OCI-LY1 (cell line): ENCODE measurements at regions not wholly inside any gene's neighbourhood (a gene's known extent, or its start where the extent isn't known, plus 50 kb on each side); places are given as distances from the start of the nearest gene placed in this dataset.

ENCODE experiments used
- EZH2 ChIP-seq: fragments of 200-600 bp; sonication (generic), shearing (Covaris generic); IDR thresholded peaks from 2 replicates; pipeline ENCODE4 v1.8.0; 2017; ENCODE audit warnings: borderline replicate concordance, mixed run types, mild to moderate bottlenecking, antibody characterized with exemption, low read length, moderate library complexity, mixed read lengths
- TF ChIP-seq, protein P1 (sequence below): fragments of 200-600 bp; sonication (generic), shearing (Covaris generic); IDR thresholded peaks from 2 replicates; pipeline ENCODE4 v1.5.1; 2017; ENCODE audit warnings: mild to moderate bottlenecking, antibody characterized with exemption, low read length, moderate library complexity, mixed read lengths

DNA sequence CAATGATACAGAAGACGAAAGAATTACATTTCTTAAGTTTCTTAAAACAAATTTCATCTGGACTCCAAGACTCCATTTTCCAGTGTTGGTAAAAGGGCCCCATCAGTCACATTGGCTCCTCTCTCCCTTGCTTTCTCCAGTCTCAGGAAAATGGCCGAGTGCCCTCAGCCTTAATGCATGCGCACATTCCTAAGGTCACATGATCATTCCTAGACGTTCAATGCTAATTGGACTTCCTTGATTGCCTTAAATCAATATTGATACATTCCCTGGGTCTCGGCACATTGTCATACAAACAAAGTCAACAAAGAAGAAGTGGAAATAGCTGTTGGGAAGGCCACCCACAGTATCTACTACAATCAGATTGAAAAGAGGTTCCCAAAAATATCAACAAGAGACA is 413.6 kb upstream of the GRAMD2B start:
- TF ChIP-seq, protein P1, sequence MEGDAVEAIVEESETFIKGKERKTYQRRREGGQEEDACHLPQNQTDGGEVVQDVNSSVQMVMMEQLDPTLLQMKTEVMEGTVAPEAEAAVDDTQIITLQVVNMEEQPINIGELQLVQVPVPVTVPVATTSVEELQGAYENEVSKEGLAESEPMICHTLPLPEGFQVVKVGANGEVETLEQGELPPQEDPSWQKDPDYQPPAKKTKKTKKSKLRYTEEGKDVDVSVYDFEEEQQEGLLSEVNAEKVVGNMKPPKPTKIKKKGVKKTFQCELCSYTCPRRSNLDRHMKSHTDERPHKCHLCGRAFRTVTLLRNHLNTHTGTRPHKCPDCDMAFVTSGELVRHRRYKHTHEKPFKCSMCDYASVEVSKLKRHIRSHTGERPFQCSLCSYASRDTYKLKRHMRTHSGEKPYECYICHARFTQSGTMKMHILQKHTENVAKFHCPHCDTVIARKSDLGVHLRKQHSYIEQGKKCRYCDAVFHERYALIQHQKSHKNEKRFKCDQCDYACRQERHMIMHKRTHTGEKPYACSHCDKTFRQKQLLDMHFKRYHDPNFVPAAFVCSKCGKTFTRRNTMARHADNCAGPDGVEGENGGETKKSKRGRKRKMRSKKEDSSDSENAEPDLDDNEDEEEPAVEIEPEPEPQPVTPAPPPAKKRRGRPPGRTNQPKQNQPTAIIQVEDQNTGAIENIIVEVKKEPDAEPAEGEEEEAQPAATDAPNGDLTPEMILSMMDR = no peak
- no peak for TF ChIP-seq EZH2
